Caco-2 (cell line): ENCODE measurements at regions not wholly inside any gene's neighbourhood (a gene's known extent, or its start where the extent isn't known, plus 50 kb on each side); places are given as distances from the start of the nearest gene placed in this dataset.

ENCODE experiments used
- BruUV-seq: library from RNA; stranded (reverse); fragments of 400-500 nt; replicated peaks from 2 replicates; lab custom pipeline; 2021; lab: Mats Ljungman, UMichigan
- CTCF ChIA-PET: fragments of 300-600 bp; sonication (Branson Sonifier 250); formaldehyde crosslinking; loops from one replicate; lab custom pipeline; 2022; ENCODE audit warnings: antibody characterized with exemption; lab: Charles Lee
- POLR2A ChIA-PET: fragments of 300-600 bp; sonication (Branson Sonifier 250); formaldehyde crosslinking; loops from one replicate; lab custom pipeline; 2022; ENCODE audit warnings: antibody characterized with exemption; lab: Charles Lee
- DNase-seq, 2 experiments: peaks; one replicate each; pipeline versions ENCODE4 v3.0.0 to v3.0.0-alpha.2; 2020 to 2022
- H3K27me3 ChIP-seq: replicated peaks from 2 replicates; pipeline ENCODE4 v1.6.0; 2011; ENCODE audit warnings: low read length; ENCODE audit not compliant: control insufficient read depth, insufficient read depth
- H3K36me3 ChIP-seq: 2 replicates; pipeline ENCODE4 v1.5.1; 2011; ENCODE audit warnings: low read length; ENCODE audit not compliant: control insufficient read depth, insufficient read depth
- H3K4me1 ChIP-seq: fragments of 250-450 bp; sonication (Bioruptor Pico); 2 replicates; pipeline ENCODE4 v1.5.1; 2020; ENCODE audit warnings: mild to moderate bottlenecking
- H3K4me3 ChIP-seq: 2 replicates; pipeline ENCODE4 v1.5.1; 2011; ENCODE audit warnings: low read depth, mild to moderate bottlenecking, control low read depth, low read length
- H3K9me3 ChIP-seq: fragments of 250-450 bp; sonication (Bioruptor Pico); 2 replicates; pipeline ENCODE4 v1.5.1; 2020; ENCODE audit warnings: mild to moderate bottlenecking, moderate library complexity
- H3K27ac Mint-ChIP-seq: one replicate; pipeline ENCODE4 v1.8.0; 2022; ENCODE audit warnings: mixed read lengths; ENCODE audit not compliant: unreplicated experiment
- H3K27me3 Mint-ChIP-seq: one replicate; pipeline ENCODE4 v1.8.0; 2022; ENCODE audit warnings: mixed read lengths; ENCODE audit not compliant: insufficient read depth, unreplicated experiment
- H3K36me3 Mint-ChIP-seq: one replicate; pipeline ENCODE4 v1.8.0; 2022; ENCODE audit warnings: mild to moderate bottlenecking, mixed read lengths; ENCODE audit not compliant: insufficient read depth, unreplicated experiment
- H3K4me1 Mint-ChIP-seq: one replicate; pipeline ENCODE4 v1.8.0; 2022; ENCODE audit warnings: low read depth, mixed read lengths; ENCODE audit not compliant: unreplicated experiment
- H3K4me3 Mint-ChIP-seq: one replicate; pipeline ENCODE4 v1.8.0; 2022; ENCODE audit warnings: mild to moderate bottlenecking, moderate library complexity, mixed read lengths; ENCODE audit not compliant: unreplicated experiment
- H3K9me3 Mint-ChIP-seq: one replicate; pipeline ENCODE4 v1.8.0; 2022; ENCODE audit warnings: mixed read lengths; ENCODE audit not compliant: unreplicated experiment
- CTCF ChIP-seq, 2 experiments: fragments of 200-600 bp in 1 of 2; IDR thresholded peaks; 1 replicate in 1 of 2; 2 replicates in 1 of 2; pipeline versions ENCODE4 v1.5.1 to v1.8.0; 2011 to 2022; ENCODE audit warnings: antibody characterized with exemption in 1 of 2, control low read depth in 1 of 2, inconsistent platforms in 1 of 2, low read depth in 1 of 2, low read length in 1 of 2, mild to moderate bottlenecking in 1 of 2, moderate library complexity in 1 of 2; ENCODE audit not compliant: insufficient read depth in 1 of 2, severe bottlenecking in 1 of 2, unreplicated experiment in 1 of 2
- intact Hi-C: fragments of 100-400 bp; cut with micrococcal nuclease; formaldehyde crosslinking; loops from one replicate; pipeline ENCODE4 v1.10.0; 2022; ENCODE audit not compliant: unreplicated experiment

- ChIA-PET POLR2A (no interaction called here), CTCF (no interaction called here)
- TF ChIP-seq CTCF (IDR thresholded peaks at IDR 0.05; ENCODE audit: insufficient read depth in 1 of 2, low read depth in 1 of 2, low read length in 1 of 2, severe bottlenecking in 1 of 2, unreplicated experiment in 1 of 2): no peak
- Mint-ChIP-seq H3K9me3 (peaks cover 10% of the 10 kb centered on the region), H3K4me1 (no peaks in the 10 kb centered on the region), H3K27me3 (peaks cover 4% of the 10 kb centered on the region), H3K4me3 (no peak overlapping the region), H3K36me3 (no peaks in the 10 kb centered on the region), H3K27ac (no peak overlapping the region)
- H3K4me3 ChIP-seq: no peak overlapping the region
- intact Hi-C loops: no loop called here
- peaks cover 4% of the 10 kb centered on the region; the same call in 1 of the 2 replicates for H3K9me3 ChIP-seq
- no peaks in the 10 kb centered on the region for H3K36me3 ChIP-seq
- no TSS peak for BruUV-seq
- no peaks in the 10 kb centered on the region for H3K4me1 ChIP-seq
- no peaks in the 10 kb centered on the region for H3K27me3 ChIP-seq
- no peak for DNase-seq
Observed at GRCh38 chr10:2262333-2262732, 525.0 kb upstream of the ADARB2 start.

GRCh38 chr10:2256241-2256640, 518.9 kb upstream of the ADARB2 start:
- H3K36me3 Mint-ChIP-seq: no peaks in the 10 kb centered on the region
- no peaks in the 10 kb centered on the region for H3K4me1 ChIP-seq
- H3K27me3 Mint-ChIP-seq: no peaks in the 10 kb centered on the region

GRCh38 chr10:2252096-2252495, 514.8 kb upstream of the ADARB2 start:
- POLR2A ChIA-PET: no interaction called here

More at GRCh38 chr10:2256241-2256640, 518.9 kb upstream of the ADARB2 start:
- ChIA-PET POLR2A (no interaction called here), CTCF (no interaction called here)
- no peak for TF ChIP-seq CTCF (IDR thresholded peaks at IDR 0.05; ENCODE audit: insufficient read depth in 1 of 2, low read depth in 1 of 2, low read length in 1 of 2, severe bottlenecking in 1 of 2, unreplicated experiment in 1 of 2)
- H3K27me3 ChIP-seq: no peaks in the 10 kb centered on the region
- no peaks in the 10 kb centered on the region for H3K9me3 ChIP-seq
- Mint-ChIP-seq H3K4me3 (no peak overlapping the region), H3K9me3 (no peaks in the 10 kb centered on the region), H3K27ac (no peak overlapping the region), H3K4me1 (no peaks in the 10 kb centered on the region)
- BruUV-seq: no TSS peak
- intact Hi-C loops: no loop called here
- H3K4me3 ChIP-seq: no peak overlapping the region
- no peak for DNase-seq
- H3K36me3 ChIP-seq: no peaks in the 10 kb centered on the region

More at GRCh38 chr10:2252096-2252495, 514.8 kb upstream of the ADARB2 start:
- Mint-ChIP-seq H3K4me1 (no peaks in the 10 kb centered on the region), H3K4me3 (no peak overlapping the region), H3K27me3 (no peaks in the 10 kb centered on the region), H3K27ac (no peak overlapping the region), H3K9me3 (no peaks in the 10 kb centered on the region), H3K36me3 (no peaks in the 10 kb centered on the region)
- H3K4me1 ChIP-seq: no peaks in the 10 kb centered on the region
- CTCF ChIA-PET: no interaction called here
- no peak for TF ChIP-seq CTCF (IDR thresholded peaks at IDR 0.05; ENCODE audit: insufficient read depth in 1 of 2, low read depth in 1 of 2, low read length in 1 of 2, severe bottlenecking in 1 of 2, unreplicated experiment in 1 of 2)
- H3K9me3 ChIP-seq: no peaks in the 10 kb centered on the region
- H3K4me3 ChIP-seq: no peak overlapping the region
- no TSS peak for BruUV-seq
- no peak for DNase-seq
- no peaks in the 10 kb centered on the region for H3K36me3 ChIP-seq
- intact Hi-C loops: no loop called here
- no peaks in the 10 kb centered on the region for H3K27me3 ChIP-seq
